SIG-M5 treated with dmso at 0.1 percent for 504 hours (cell line): ENCODE measurements at regions not wholly inside any gene's neighbourhood (a gene's known extent, or its start where the extent isn't known, plus 50 kb on each side); places are given as distances from the start of the nearest gene placed in this dataset.
"Not testable (repeated sequence)": the region's sequence is repeated elsewhere in the genome, so short reads cannot be mapped to it uniquely, and the experiment has no call there.

Source experiments
- DNase-seq: peaks from one replicate; lab custom pipeline; 2025; ENCODE audit not compliant: unreplicated experiment; lab: John Stamatoyannopoulos, UW

GRCh38 chr9:110077925-110078324 is 130.0 kb downstream of the C9orf152 start:
- no peak for DNase-seq

DNA sequence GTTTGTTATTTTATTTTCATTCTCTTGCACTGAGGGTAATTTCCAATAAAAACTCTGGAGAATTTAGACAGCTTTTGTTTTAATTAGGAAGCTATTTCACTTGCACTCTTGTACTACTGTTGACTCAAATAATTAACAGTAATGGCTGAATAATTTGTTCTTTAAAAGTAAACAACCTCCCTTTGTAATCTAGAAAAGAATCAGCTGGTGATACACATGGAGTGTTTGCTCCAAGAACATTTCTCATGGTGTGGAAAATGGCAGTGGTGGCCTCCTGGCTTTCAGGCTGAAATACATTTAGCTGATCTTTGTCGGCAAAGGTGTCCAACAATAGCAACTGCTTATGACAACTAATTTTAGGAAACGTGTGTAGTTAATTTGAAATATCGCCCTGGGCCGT is 129.4 kb downstream of the C9orf152 start:
- no peak for DNase-seq

DNA sequence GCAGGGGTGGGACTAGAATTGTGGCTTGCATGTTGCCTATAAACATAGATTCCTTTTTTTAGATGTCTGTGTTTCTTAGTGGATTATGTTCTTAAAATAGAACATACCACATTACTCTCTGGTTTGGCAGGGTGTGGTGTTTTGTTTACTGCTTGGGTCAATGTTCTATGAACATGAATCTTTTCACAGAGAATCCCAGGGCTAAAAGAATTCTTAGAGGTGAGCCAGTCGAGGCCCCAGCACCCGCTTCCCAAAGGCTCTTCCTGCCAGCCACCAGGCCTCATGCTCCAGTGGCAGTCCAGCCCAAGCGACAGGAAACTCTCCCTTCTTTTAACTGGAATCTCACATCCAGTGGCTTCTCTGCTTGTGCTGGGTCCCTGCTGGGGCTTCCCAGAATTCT is 126.6 kb downstream of the C9orf152 start:
- no peak for DNase-seq

- DNase-seq: no peak
These were observed 124.1 kb downstream of the C9orf152 start for GRCh38 chr9:110083866-110084265.

- DNase-seq: no peak
These were observed 121.4 kb downstream of the C9orf152 start for GRCh38 chr9:110086537-110086936.

GRCh38 chr9:110087605-110088004 is 120.4 kb downstream of the C9orf152 start:
- DNase-seq: no peak

- no peak for DNase-seq
These were observed 119.9 kb downstream of the C9orf152 start for GRCh38 chr9:110088099-110088498.

DNA sequence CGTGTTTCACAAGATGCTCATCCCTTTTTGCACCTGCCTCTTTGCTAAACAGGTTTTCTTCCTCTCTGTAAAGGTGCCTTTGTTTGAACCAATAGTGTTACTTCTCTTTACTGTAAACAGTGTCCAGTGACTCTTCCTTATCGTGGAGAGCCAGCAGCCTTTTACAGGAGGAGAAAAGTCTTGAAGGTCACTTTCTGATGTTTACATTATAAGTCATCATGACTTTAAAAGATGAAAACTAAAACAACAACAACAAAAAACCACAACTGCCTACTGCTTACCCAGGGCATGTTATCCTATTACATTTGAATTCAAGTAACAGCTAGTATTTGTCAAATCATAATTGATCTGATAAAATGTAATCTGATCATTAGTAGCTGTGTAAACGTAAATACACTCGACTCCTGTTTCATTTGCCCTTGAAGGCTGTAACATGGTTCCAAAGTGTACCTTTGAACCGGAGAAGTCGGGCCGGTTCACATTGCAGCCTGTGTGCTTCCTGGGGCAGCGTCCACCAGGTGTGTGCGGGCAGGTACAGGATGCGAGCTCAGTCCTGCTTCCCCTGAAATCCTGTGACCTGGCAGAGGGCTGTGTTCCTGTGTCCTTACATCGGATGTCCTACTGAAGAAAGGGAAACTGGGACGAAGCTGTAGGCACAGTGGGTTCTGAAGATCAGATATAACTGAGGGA is 118.1 kb downstream of the C9orf152 start:
- DNase-seq: peak; percentile 42

DNA sequence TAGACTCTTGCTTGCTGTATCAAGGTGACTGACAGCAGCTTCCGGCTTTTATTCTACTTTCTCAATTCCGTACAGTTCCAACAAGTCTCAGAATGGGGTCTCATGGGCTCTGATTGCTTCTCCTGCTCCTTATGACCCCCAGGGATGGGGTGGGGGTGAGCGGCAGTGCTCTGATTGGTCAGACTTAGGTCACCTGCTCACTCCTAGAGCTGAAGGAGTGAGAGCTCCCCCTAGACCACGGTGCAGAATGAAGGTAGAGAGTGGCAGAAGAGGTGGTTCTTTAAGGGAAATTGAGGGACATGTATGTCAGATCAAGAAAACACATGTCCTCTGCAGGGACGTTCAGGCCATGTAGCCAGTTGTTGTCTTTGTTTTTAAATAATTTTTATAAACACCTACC is 115.2 kb downstream of the C9orf152 start:
- DNase-seq: no peak

DNA sequence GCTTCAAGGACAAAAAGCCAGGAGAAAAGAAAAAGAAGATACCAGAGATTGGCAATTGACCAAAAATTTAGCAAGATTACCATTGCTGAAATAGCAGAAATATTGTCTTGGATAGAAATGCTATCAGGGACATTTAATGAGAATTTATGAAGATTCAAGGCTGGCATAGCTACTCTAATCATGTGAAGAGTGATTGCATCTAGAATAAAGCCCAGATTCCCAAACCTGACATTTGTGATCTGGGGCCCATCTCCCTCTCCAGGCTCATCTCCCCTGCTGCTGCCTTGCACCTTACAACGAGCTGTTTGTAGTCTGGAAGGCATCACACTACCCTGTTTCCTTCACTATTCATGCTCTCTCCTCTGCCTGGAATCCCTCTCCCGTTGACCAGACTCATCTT is 114.5 kb downstream of the C9orf152 start:
- no peak for DNase-seq

GRCh38 chr9:110093871-110094270 is 114.1 kb downstream of the C9orf152 start:
- DNase-seq: no peak

GRCh38 chr9:110095161-110095595 is 112.8 kb downstream of the C9orf152 start:
- DNase-seq: no peak

DNA sequence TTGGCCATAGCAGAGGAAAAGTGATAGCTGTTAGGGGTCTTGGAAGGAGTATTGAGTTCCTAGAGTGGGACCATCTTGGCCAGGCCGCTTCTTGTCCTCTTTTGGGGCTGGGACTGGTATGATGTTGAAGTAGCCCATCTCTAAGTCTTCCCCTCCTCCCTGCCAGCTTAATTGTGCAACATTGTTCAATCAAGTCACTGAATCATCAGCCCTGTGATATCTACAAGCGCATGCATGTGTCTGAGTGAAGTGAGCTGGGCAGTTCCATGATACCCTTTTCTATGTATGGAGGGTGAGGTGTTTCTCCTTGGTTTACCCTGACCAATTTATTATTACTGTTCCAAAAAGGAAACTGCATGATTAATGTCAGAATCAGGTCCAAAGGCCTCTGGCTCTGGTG is 112.2 kb downstream of the C9orf152 start:
- DNase-seq: peak; percentile 7

- not testable (repeated sequence) for DNase-seq
These were observed 111.3 kb downstream of the C9orf152 start for GRCh38 chr9:110096674-110097073.

GRCh38 chr9:110099236-110100095 is 108.5 kb downstream of the C9orf152 start:
- DNase-seq: no peak

- no peak for DNase-seq
These were observed 106.3 kb downstream of the C9orf152 start for GRCh38 chr9:110101531-110102161.

DNA sequence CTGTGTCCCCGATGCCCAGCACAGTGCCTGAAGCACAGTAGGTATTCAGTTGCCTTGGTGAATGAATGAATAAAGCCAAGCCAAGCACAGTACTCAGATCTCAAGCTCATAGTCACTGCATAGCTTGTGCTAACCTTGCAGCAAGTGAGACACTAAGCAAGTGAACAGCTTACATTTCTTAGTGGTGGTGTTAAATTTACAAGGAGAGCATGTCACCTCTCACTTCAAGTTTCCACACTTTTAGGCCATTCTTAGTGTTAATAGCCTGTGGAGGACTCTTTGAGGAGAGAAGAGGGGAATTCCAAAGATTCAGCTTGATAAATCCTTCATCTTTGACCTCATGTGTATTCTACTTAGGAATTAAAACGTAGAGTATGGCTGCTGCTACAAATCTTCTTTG is 104.7 kb downstream of the C9orf152 start:
- DNase-seq: no peak

GRCh38 chr9:110104261-110104809 is 103.6 kb downstream of the C9orf152 start:
- no peak for DNase-seq

DNA sequence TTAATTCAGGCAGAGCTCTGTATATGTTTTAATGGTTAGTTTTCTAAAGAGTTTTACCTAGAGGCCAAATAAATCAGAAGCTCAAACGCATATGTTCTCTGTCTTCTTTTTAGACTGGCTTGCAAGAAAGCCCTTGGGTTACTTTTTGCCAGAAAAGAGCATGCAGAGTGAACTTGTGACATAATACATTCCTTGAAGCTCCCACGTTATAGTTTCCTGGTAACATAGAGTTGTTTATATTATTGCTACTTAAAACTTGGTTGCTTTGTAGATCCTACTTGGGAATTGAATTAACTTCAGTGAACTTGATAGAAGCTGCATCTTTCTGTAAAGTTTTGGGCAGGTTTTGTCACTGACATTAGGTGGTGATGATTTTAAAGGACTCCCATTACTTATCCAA is 102.9 kb downstream of the C9orf152 start:
- no peak for DNase-seq

- no peak for DNase-seq
These were observed 101.3 kb downstream of the C9orf152 start for GRCh38 chr9:110106661-110107060.

DNA sequence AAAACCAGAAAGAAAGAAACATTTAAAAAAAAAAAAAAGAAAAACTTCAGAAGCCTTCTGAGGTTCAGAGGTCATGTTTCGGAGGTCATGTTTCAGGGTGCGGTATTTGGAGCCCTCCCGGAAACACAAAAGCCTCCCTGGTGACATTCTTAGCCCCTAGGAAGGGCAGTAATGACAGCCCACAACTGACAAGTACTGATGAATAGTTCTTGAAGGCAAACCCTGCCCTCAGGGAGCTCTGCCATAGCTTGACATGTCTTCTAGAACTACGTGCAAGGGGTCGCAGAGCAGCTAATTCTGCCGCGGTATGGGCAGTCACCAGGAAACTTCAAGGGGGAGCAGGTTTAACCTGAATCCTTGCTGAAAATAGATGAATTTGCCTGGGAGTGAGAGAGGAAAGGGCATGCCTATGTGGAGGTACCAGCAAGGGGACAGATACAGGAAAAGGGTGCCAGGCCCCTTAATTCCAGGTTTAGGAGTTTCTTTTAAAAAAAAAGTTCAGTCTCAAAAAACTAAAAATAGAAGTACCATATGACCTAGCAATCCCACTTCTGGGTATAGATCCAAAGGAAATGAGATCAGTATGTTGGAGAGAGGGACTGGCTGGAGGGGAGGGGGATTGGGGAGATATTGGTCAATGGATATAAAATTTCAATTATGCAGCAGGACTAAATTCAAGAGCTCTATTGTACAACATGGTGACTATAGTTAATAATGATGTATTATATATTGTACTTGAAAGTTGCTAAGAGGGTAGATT is 98.4 kb downstream of the C9orf152 start:
- no peak for DNase-seq
